ENCODE measurements at regions not wholly inside any gene's neighbourhood (a gene's known extent, or its start where the extent isn't known, plus 50 kb on each side); places are given as distances from the start of the nearest gene placed in this dataset.

DNA sequence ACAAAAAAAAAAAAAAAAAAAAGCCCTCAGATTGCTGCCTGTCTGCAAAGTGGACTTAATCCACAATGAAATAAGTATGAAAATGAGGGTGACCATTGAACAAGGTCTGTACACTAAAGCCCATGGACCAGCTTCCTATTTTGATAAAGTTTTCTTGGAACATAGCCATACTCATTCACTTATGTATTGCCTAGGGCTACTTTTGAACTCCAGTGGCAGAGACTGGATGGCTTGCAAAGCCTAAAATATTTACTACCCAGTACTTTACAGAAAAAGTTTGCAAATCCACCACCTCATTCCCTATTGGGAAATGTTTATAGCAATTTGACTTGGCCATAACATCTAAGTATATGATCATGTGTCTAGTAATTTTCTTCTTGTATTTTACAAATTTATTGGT, 481.7 kb downstream of the NAF1 start:
- TF ChIP-seq EZH2 (IDR thresholded peaks at IDR 0.05) (no peak), POLR2AphosphoS5 (IDR thresholded peaks at IDR 0.05; ENCODE audit: borderline replicate concordance, low read depth, low read length) (no peak)

Measured in SK-N-MC (cell line).